ENCODE measurements at regions not wholly inside any gene's neighbourhood (a gene's known extent, or its start where the extent isn't known, plus 50 kb on each side); places are given as distances from the start of the nearest gene placed in this dataset.

DNA sequence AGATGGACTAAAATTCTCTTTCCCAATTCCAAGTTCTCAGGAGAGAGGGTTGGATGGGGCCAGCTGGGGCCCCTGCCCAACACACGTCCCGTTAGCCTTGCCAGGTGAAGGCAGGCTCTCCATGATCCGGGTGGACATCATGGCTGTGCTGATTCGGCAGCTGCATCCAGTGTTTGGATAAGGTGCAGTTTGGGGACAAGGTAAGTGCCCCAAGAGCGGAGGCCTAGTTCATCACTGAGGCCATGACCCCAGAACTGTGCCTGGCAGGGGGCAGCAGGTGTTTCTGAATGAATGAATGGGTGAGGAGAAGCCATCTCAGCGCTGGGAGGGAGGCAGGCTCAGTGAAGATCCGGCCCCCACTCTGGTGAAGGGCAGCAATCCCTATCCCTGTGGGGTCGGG is 520.4 kb downstream of the TBC1D22A start:
- DNase-seq (ENCODE audit: low read depth, low spot score) = no peak

- DNase-seq (ENCODE audit: low read depth, low spot score) = no peak
Measured at GRCh38 chr22:47282366-47282765, 519.9 kb downstream of the TBC1D22A start.

DNA sequence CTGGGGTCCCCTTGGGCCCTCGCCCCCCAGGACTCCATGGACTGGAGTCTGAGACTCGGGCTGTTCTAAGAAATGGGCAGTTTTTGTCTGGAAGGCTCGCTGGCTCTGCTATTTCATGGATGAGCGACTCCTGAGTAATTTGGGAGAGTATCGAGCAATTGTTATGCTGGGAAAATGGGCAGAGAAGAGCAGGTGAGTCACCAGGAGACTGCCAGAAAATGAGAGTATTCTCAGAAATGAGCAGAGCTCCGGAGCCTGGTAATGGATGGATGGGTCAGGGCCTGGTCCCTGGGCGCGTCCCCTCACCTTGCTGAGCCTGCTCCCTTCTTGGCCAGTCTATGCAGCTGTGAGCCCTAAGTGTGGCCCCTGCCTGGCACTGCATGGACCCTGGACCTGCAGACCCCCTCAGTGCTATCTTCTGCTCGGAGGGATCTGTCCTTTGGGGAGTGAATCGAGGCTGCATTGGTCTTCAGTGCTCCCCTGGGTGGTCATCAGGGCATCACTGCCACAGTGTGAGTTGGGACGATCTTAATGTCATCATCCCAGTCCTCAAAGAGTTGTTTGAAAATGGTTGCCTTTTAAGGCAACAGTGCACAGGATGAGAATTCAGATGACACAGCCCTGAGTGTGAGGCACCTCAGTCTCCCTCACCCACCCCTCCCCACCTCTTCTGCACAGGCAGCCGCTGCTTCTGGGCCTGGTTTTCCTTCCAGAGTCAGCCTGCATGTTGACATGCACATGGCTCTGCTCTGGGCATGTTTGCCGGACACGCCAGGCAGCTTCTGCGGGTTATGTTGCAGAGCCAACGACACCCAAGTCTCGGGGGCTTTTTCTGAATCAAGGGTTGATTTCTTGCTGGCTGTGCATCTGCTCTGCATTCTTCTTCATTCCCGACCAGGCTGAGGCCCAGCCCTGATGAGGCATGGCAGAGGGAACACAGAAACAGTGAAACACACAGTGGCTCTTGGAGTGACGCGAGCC is 519.0 kb downstream of the TBC1D22A start:
- no peak for DNase-seq (ENCODE audit: low read depth, low spot score)

DNA sequence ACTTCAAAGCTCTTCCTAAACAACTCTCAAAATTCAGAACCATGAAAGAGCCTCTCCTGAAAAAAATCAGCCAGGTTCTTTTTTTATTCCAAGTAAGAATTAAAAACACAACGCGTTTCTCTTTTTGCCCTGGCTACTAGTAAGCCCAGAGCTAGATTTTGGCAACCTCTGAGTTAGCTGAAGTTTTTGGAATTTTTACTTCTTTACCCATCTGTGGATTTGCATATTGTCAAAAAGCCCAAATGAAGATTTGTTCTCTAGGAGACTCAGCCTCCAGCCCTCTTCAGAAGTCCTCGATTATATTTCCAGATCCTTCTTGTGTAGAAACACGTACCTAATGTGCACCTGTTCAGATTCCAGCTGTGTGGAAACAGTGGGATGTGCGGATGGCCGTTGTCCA is 517.9 kb downstream of the TBC1D22A start:
- DNase-seq (ENCODE audit: low read depth, low spot score) = no peak

GRCh38 chr22:47279746-47280145 is 517.3 kb downstream of the TBC1D22A start:
- no peak for DNase-seq (ENCODE audit: low read depth, low spot score)

GRCh38 chr22:47279337-47279736 is 516.9 kb downstream of the TBC1D22A start:
- no peak for DNase-seq (ENCODE audit: low read depth, low spot score)

GRCh38 chr22:47278655-47279054 is 516.2 kb downstream of the TBC1D22A start:
- DNase-seq (ENCODE audit: low read depth, low spot score) = no peak

- no peak for DNase-seq (ENCODE audit: low read depth, low spot score)
Measured at GRCh38 chr22:47277531-47277930, 515.1 kb downstream of the TBC1D22A start.

DNA sequence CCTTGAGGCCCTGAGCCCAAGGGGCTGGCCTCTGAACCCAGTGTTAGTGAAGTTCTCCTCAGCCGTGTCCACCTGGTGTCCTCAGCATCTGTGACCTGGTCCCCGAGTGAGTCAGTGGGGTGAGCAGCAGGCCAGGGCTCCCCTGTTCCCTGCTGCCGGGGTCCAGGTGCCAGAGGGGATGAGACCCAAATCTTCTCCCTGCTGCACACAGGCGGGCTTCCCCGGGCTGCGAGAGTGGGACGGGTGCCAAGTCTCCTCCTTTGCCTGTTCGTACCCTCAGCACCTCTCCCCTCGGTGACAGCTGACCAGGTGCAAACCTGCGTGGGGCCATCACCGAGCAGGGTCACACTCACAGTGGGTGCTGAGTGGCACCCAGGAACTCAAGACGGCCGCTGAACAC is 514.5 kb downstream of the TBC1D22A start:
- no peak for DNase-seq (ENCODE audit: low read depth, low spot score)

DNA sequence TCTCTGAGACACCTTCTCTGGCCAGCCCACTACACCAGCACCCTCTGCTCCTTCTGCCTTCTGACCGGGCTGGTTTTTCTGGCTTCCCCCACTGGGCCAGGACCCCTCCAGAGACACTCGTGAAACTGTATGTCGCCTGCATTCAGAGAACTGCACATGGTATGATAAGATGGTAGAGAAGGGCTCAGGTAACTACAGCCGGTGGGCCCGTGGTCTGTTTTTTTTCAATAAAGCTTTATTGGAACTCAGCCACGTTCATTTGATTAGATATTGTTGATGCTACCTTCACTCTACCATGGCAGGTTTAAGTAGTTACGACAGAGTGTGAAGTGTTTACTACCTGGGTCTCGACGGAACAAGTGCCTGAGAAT is 514.0 kb downstream of the TBC1D22A start:
- no peak for DNase-seq (ENCODE audit: low read depth, low spot score)

DNA sequence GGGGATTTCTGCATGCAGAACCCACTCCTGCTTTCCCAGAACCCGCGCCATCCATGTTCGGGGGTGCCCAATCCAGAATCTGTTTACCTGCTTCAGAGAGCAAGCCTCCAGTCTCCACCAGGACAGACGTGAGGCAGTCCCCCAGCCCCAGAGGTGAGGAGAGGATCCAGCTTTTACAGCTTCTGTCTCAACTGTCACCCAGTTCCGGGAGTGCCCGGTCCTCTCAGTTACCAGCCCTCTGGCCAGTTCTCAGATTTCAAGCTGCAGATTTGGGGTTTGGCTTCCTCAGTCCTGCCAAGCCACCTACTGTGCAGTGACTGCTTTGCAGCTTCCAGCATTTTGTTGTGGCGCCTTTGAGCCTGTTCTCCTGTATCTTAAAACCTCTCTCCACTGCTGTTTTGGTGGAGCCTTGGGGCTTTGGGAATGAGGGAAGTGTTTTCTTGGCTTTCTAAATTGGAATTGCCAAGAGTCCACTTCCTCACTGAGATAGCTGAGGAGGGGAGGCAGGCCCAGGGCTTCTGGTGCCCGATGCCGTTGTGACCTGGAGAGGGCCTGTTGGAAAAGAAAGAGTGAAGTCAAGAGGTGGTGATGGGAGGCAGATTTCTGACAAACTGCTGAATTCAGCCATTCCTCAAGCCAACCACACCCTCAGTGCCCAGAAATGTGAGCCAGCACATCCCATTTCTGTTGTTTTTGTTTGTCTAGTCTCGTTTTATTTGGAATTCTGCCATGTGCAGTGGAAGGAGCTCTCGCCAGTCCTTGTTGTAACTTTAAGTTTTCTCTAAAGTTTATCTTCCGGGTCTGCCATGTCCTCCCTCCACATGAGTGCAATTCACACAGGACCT is 513.4 kb downstream of the TBC1D22A start:
- peak; percentile 40 for DNase-seq (ENCODE audit: low read depth, low spot score)

- DNase-seq (ENCODE audit: low read depth, low spot score) = no peak
Measured at GRCh38 chr22:47274196-47274595, 511.7 kb downstream of the TBC1D22A start.

- DNase-seq (ENCODE audit: low read depth, low spot score) = no peak
Measured at GRCh38 chr22:47270463-47271135, 508.1 kb downstream of the TBC1D22A start.

DNA sequence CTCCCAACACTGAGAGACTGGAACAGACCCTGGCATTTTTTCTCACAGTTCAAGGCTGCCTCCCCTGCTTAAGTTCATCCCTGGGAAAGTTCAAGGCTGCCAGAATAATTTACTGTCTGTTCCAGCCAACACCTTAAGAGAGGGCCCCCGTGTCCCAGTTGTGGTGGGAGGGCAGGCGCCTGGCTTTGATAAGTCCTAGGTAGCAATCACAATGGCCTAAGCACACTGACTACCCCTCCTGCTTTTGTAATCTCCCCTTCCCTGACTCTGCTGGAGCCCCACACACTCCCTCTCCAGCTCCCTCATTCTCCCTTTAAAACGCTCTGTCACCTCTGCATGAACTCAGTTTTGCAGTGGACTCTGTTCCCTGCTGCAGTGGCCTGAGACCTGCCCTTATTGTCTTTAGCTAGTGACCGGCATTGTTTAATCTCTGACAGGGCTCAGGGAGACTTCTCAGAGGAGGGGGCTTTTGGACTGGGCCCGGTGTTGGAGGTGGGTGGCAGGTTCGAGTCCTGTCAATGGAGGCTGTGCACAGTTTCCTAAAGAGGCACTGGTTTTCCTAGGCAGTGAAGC is 507.2 kb downstream of the TBC1D22A start:
- DNase-seq (ENCODE audit: low read depth, low spot score) = no peak

DNA sequence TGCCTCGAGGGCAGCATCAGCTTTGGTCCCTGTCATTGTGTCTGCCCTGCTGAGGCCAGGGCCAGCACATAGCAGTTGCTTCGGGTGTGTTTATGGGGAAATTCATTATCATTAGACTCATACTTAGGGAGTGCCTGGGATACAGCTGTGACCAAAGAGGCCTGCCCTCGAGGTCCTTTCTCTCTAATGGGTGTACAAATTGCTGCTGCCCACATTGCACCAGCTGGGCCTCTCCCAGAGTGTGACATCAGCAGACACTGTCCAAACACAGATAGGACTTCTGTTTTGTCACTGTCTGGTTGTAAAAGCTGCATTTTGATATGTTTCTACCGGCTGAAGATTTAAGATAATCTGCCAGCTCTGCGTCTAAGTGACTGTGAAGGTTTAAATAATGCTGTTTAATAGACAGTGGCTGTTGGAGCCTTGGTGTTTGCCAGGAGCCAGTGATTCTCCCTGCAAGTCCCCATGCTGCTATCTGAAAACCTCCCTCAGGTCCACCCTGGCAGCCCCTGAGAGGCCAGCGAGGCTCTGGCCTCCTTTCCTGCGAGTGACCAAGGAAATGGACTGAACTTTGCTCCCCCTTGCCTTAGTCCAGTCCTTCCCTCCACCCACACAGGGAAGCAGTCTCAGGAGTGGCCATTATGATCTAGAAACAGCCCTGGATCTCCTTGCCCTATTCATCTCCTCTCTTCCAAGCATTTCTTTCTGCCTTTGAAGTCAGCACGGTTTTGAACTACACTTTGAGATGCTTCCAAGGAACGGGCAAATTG is 505.2 kb downstream of the TBC1D22A start:
- DNase-seq (ENCODE audit: low read depth, low spot score) = no peak

DNA sequence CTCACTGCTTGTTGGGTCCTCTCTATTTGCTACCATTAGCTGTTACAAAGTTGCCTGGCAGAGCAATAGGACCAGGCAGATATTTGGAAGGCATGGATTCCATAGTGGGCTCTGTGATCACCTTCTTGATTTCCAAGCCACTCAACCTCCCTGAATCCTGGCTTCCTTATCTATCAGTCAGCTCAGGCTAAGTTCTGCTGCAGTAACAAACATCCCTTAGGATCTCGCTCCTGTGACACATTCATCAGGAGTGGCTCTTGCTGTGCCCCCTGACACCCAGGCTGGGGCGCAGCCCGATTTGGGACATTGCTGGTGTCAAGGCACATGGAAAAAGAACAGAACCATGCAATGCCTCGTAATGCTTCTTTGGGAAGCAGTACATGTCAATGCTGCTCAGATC is 503.9 kb downstream of the TBC1D22A start:
- DNase-seq (ENCODE audit: low read depth, low spot score) = no peak

DNA sequence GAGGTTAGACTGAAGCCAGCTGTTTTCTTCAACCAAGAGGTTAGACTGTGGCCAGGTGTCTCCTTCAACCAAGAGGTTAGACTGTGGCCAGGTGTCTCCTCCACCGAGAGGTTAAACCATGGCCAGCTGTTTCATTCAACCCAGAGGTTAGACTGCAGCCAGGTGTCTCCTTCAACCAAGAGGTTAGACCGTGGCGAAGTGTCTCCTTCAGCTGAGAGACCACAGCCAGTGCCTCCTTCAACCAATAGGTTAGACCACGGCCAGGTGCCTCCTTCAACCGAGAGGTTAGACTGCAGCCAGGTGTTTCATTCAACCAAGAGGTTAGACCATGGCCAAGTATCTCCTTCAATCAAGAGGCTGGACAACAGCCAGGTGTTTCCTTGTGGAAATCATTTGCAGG is 498.1 kb downstream of the TBC1D22A start:
- DNase-seq (ENCODE audit: low read depth, low spot score) = no peak

- no peak for DNase-seq (ENCODE audit: low read depth, low spot score)
Measured at GRCh38 chr22:47259990-47260389, 497.5 kb downstream of the TBC1D22A start.

GRCh38 chr22:47259049-47259448 is 496.6 kb downstream of the TBC1D22A start:
- no peak for DNase-seq (ENCODE audit: low read depth, low spot score)

DNA sequence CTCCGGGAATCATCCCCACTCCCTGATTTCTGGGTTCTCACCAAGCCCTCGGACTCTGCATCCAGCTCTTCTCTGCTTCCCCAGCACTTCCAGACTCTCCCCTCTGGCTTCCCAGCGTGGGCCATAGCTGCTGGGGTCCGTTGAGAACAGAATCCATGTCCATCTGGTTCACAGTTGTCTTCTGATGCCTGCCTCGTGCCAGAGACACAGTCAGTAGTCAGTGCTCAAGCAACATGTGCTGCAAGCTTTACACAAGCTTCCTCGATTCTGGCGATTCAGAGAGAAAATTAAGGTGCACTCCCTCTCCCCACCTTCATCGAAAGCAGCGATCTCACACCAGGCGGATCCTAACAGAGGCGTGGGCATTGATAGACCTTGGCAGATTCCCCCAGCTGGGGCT is 495.5 kb downstream of the TBC1D22A start:
- DNase-seq (ENCODE audit: low read depth, low spot score) = no peak

- no peak for DNase-seq (ENCODE audit: low read depth, low spot score)
Measured at GRCh38 chr22:47257566-47257965, 495.1 kb downstream of the TBC1D22A start.
